ENCODE measurements at regions not wholly inside any gene's neighbourhood (a gene's known extent, or its start where the extent isn't known, plus 50 kb on each side); places are given as distances from the start of the nearest gene placed in this dataset.

GRCh38 chr19:13622766-13623715, 116.8 kb upstream of the CACNA1A start:
- no peak for DNase-seq (ENCODE audit: low spot score)
- TF ChIP-seq, protein P1, sequence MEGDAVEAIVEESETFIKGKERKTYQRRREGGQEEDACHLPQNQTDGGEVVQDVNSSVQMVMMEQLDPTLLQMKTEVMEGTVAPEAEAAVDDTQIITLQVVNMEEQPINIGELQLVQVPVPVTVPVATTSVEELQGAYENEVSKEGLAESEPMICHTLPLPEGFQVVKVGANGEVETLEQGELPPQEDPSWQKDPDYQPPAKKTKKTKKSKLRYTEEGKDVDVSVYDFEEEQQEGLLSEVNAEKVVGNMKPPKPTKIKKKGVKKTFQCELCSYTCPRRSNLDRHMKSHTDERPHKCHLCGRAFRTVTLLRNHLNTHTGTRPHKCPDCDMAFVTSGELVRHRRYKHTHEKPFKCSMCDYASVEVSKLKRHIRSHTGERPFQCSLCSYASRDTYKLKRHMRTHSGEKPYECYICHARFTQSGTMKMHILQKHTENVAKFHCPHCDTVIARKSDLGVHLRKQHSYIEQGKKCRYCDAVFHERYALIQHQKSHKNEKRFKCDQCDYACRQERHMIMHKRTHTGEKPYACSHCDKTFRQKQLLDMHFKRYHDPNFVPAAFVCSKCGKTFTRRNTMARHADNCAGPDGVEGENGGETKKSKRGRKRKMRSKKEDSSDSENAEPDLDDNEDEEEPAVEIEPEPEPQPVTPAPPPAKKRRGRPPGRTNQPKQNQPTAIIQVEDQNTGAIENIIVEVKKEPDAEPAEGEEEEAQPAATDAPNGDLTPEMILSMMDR (IDR thresholded peaks at IDR 0.05; ENCODE audit: borderline replicate concordance, control extremely low read depth, extremely low read depth, insufficient read depth, missing control alignments) = no peak
- in situ Hi-C loops (cut with MboI; ENCODE audit: low sequenced_read_pairs, unreplicated experiment) = loop anchor here (25.0 kb wide), 1 partner anchor 439 kb away; the partner anchor contains the start of genes MISP3 and PALM3

- TF ChIP-seq, protein P1 (IDR thresholded peaks at IDR 0.05; ENCODE audit: borderline replicate concordance, control extremely low read depth, extremely low read depth, insufficient read depth, missing control alignments) = no peak
- DNase-seq (ENCODE audit: low spot score) = no peak
- in situ Hi-C loops (cut with MboI; ENCODE audit: low sequenced_read_pairs, unreplicated experiment) = loop anchor here (25.0 kb wide), 1 partner anchor 441 kb away; the partner anchor contains the start of genes MISP3 and PALM3
Measured at GRCh38 chr19:13621413-13621812, 115.1 kb upstream of the CACNA1A start.

GRCh38 chr19:13619203-13619632, 112.9 kb upstream of the CACNA1A start:
- no peak for DNase-seq (ENCODE audit: low spot score)
- in situ Hi-C loops (cut with MboI; ENCODE audit: low sequenced_read_pairs, unreplicated experiment) = loop anchor here (25.0 kb wide), 1 partner anchor 443 kb away; the partner anchor contains the start of genes MISP3 and PALM3
- TF ChIP-seq, protein P1 (IDR thresholded peaks at IDR 0.05; ENCODE audit: borderline replicate concordance, control extremely low read depth, extremely low read depth, insufficient read depth, missing control alignments) = no peak

GRCh38 chr19:13615890-13616289, 109.6 kb upstream of the CACNA1A start:
- in situ Hi-C loops (cut with MboI; ENCODE audit: low sequenced_read_pairs, unreplicated experiment) = loop anchor here (25.0 kb wide), 1 partner anchor 446 kb away; the partner anchor contains the start of genes MISP3 and PALM3
- no peak for DNase-seq (ENCODE audit: low spot score)
- TF ChIP-seq, protein P1 (IDR thresholded peaks at IDR 0.05; ENCODE audit: borderline replicate concordance, control extremely low read depth, extremely low read depth, insufficient read depth, missing control alignments) = no peak

GRCh38 chr19:13613447-13613846, 107.2 kb upstream of the CACNA1A start:
- no peak for DNase-seq (ENCODE audit: low spot score)
- TF ChIP-seq, protein P1 (IDR thresholded peaks at IDR 0.05; ENCODE audit: borderline replicate concordance, control extremely low read depth, extremely low read depth, insufficient read depth, missing control alignments) = no peak
- in situ Hi-C loops (cut with MboI; ENCODE audit: low sequenced_read_pairs, unreplicated experiment) = loop anchor here (25.0 kb wide), 1 partner anchor 449 kb away; the partner anchor contains the start of genes MISP3 and PALM3

DNA sequence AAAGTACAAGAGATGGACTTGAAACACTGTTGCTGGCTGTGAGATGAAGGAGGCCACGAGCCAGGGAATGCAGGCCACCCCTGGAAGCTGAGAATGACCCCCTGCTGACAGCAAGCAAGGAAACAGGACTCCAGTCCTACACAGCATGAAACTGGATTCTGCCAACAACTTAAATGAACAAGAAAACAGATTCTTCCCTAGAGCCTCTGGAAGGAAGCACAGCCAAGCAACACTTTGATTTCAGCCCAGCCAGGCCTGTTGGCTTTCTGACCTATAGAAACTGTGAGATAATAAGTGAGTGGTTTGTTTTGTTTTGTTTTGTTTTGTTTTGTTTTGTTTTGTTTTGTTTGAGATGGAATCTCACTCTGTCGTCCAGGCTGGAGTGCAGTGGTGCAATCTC, 105.3 kb upstream of the CACNA1A start:
- DNase-seq (ENCODE audit: low spot score) = no peak
- TF ChIP-seq, protein P1 (IDR thresholded peaks at IDR 0.05; ENCODE audit: borderline replicate concordance, control extremely low read depth, extremely low read depth, insufficient read depth, missing control alignments) = no peak
- in situ Hi-C loops (cut with MboI; ENCODE audit: low sequenced_read_pairs, unreplicated experiment) = loop anchor here (25.0 kb wide), 1 partner anchor 451 kb away; the partner anchor contains the start of genes MISP3 and PALM3

All from GM13976 (cell line).